ENCODE measurements at regions not wholly inside any gene's neighbourhood (a gene's known extent, or its start where the extent isn't known, plus 50 kb on each side); places are given as distances from the start of the nearest gene placed in this dataset.
"Not testable (repeated sequence)": the region's sequence is repeated elsewhere in the genome, so short reads cannot be mapped to it uniquely, and the experiment has no call there.

GRCh38 chr5:166856791-166857190 is 1434.7 kb upstream of the WWC1 start:
- no peak for DNase-seq (ENCODE audit: low read depth)

DNA sequence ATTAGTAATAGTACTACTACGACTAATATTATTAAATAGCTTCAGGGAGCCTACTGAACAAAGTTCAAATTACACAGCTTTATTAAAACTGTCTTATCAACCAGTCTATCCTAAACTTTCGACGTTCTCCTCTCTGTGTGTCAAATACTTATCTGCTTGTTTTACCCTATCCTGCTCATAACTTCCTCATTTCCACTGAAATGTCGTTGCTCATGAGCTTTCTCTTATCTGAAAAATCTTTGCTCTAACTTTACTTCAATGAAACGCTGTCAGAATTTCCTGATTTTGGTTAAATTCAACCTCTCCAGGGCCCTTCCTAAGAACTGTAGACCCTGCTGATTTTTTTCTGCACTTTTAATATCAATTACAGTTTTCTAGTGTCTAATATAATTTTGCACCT is 1431.0 kb upstream of the WWC1 start:
- DNase-seq (ENCODE audit: low read depth): no peak

DNA sequence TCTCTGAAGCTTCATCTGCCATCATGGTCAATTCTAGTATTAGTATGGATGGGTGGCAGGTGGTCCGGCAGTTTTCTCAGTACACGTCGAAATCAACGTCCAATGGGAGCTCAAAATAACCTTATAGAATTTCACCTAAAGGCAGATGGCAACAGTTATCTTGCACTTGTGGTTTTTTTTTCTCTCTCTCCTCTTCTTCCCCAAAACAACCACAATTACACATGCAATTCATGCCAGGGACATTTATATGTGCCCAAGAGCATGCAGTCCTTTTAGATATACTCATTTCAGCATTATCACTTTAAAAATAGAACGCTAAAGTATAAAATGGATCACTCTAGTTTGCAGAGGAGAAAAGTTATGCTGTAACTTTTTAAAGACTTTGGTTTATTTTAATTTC is 1428.9 kb upstream of the WWC1 start:
- no peak for DNase-seq (ENCODE audit: low read depth)

- DNase-seq (ENCODE audit: low read depth): no peak
Measured at GRCh38 chr5:166865206-166865605, 1426.2 kb upstream of the WWC1 start.

DNA sequence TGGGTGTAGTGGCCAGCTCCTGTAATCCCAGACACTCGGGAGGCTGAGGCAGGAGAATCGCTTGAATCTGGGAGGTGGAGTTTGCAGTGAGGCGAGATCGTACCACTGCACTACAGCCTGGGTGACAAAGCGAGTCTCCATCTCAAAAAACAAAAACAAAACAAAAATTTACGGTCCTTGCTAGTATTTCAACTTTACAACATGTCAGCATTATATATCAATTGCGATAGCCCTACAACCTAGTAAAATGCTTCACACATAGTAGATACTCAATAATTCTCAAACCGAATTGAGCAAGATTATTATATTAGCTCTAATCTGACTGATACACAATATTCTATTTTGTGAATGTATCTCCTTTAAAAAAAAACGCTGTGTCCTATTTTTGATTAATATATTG is 1411.0 kb upstream of the WWC1 start:
- DNase-seq (ENCODE audit: low read depth): no peak

DNA sequence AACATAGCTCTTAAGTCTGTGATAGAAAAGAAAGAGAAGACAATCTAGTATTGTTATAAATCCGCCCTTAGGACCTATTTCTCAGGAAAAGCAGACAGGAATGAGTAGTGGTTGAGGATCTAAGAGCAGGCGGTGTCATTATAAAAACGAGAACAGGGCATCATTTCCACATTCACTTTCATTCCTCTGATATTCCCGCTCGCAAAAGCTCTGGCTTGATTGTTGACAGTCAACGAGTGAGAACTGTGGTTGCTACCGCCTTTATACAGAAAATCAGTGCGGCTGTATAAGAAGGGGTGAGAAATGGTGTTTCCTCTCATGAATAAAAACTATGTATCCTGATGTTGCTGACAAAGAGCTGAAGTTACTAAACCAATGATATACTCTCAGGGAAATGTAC is 1409.6 kb upstream of the WWC1 start:
- DNase-seq (ENCODE audit: low read depth): no peak

GRCh38 chr5:166883016-166883415 is 1408.4 kb upstream of the WWC1 start:
- no peak for DNase-seq (ENCODE audit: low read depth)

GRCh38 chr5:166898166-166898565 is 1393.3 kb upstream of the WWC1 start:
- no peak for DNase-seq (ENCODE audit: low read depth)

- DNase-seq (ENCODE audit: low read depth): no peak
Measured at GRCh38 chr5:166899343-166899742, 1392.1 kb upstream of the WWC1 start.

DNA sequence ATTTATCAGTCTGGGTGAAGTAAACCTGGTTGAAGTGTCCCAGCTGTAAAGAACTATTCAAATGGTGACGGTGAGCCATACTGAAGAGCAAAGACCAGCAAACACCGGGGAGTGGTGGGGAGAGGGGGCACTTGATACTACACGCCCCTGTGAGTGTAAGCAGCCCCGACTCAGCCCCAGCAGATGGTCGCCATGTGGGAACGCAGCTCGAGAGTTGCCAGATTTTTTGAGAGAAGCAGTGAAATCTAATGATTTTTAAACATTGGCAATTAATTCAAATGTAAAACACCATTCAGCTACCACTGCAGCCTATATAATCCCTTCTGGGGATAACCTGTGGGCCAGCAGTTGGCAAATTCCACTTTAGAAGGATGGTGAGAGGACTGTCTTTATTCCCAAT is 1386.9 kb upstream of the WWC1 start:
- DNase-seq (ENCODE audit: low read depth): no peak

DNA sequence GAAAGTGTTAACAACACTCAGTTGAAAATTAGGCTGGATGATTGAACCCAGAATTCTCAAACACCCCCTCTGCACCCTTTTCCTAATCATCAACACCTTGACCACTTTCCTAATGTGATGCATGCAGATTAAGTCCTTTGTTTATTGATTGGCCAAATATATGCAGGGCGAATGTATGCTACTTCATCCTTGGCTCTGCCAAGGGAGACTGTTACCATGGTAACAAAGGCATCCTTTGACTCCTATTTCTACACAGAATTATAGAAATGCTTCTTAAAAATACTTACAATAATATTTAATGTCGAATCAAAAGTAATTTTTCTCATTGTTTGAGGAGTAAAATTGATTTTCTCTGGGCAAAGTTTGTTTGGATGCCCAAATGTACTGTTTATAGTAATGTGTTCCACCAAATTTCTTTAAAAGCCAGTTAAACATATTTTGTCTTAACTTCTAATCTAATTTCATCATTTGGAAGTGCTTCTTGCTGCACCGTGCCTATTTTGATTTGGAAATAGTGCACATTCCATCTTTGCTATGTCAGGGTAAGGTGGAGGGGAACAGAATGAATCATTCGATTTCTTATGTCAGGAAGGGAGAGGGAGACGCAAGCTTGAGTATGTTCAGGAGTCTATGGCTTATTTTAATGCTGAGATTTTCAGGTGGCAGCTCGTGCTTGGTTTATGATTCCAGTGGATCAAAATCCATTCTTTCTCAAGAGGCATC is 1384.3 kb upstream of the WWC1 start:
- DNase-seq (ENCODE audit: low read depth): no peak

DNA sequence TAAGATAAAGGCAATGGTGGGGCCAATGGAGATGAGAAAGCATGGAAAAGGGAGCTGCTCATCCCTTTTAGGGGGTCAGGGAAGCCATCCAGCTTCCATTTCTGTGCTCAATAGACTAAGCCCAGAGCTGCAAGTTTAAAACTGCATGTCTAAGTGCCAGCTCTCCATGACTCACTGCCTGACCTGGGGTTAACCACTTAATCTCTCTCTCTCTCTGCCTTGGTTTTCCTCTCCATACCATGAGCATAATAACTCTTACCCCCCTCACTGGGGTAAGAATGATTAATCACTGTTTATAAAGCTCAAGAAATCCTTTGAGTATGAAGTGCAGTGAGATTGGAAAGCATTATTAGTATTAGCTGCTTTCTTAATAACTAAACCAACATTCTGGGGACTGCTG is 1382.4 kb upstream of the WWC1 start:
- no peak for DNase-seq (ENCODE audit: low read depth)

- no peak for DNase-seq (ENCODE audit: low read depth)
Measured at GRCh38 chr5:166909926-166910325, 1381.5 kb upstream of the WWC1 start.

DNA sequence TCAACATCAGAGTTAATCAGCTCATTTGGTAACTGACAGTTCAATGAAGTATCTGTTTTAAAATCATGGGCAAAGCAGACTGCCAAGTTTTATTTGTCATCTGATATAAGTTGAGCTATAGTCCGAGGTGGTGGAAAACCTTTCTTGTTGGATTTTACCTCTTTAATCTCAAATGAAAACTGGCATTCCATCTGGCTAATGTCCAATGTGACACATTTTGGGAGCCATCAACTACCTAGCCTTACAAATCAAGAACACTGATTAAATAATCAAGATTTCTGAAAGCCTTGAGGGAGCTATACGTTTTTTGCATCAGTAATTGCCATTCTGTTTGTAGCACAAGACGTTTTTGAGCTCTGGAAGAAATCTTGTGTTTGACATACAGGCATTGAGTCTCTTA is 1380.5 kb upstream of the WWC1 start:
- no peak for DNase-seq (ENCODE audit: low read depth)

DNA sequence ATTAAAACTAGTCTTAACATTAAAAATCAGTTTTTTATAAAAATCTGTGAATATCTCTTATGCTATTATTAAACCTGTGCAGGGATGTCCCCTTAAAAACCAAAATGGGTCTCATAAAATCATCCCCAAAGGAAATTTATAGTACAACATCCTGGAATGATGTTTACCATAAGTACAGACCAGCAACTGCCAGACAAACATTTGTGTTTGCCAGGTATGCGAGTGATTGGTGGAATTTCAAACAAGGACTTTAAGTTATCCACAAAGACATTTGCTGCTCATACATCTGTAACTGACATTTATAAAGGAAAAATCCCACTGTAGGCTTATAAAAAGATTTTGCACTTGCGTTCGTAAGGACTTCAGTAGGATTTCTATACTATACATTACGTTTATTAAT is 1375.4 kb upstream of the WWC1 start:
- no peak for DNase-seq (ENCODE audit: low read depth)

GRCh38 chr5:166926138-166926537 is 1365.3 kb upstream of the WWC1 start:
- DNase-seq (ENCODE audit: low read depth): no peak

GRCh38 chr5:166926806-166927475 is 1364.5 kb upstream of the WWC1 start:
- DNase-seq (ENCODE audit: low read depth): not testable (repeated sequence)

- DNase-seq (ENCODE audit: low read depth): no peak
Measured at GRCh38 chr5:166936351-166936750, 1355.1 kb upstream of the WWC1 start.

- no peak for DNase-seq (ENCODE audit: low read depth)
Measured at GRCh38 chr5:166938071-166938470, 1353.4 kb upstream of the WWC1 start.

DNA sequence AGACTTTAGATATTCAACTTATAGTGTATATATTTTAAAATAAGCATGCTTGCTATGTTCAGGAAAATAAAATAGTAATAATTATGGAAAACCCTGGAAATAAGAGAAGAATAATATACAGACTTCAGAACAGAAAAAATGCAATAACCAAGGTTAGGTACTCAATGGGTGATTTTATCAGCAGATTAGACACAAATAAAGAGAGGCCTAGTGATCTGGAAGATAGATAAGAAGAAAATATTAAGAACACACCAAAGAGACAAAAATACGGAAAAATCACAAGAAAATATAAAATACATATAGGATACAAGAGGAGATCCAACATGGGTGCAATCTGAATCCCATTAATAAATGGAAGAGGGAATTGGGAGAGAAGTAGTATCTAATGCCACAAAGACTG is 1348.5 kb upstream of the WWC1 start:
- DNase-seq (ENCODE audit: low read depth): no peak

DNA sequence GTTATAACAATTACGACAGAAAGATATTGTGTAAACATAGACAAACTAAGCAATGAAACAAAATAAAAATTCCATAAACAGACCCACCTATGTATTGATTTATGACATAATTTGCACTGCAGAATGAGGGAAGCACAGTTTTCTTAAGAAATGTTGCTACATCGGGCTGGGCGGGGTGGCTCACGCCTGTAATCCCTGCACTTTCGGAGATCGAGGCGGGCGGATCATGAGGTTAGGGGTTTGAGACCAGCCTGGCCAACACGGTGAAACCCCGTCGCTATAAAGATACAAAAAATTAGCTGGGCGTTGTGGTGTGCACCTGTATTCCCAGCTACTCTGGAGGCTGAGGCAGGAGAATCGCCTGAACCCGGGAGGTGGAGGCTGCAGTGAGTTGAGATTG is 1344.4 kb upstream of the WWC1 start:
- DNase-seq (ENCODE audit: low read depth): no peak

- DNase-seq (ENCODE audit: low read depth): no peak
Measured at GRCh38 chr5:166948679-166949078, 1342.8 kb upstream of the WWC1 start.

- no peak for DNase-seq (ENCODE audit: low read depth)
Measured at GRCh38 chr5:166952048-166952447, 1339.4 kb upstream of the WWC1 start.

- no peak for DNase-seq (ENCODE audit: low read depth)
Measured at GRCh38 chr5:166957782-166958181, 1333.7 kb upstream of the WWC1 start.
